NCI-H146 treated with DMSO at 0.1 percent for 48 hours (cell line): ENCODE measurements at regions not wholly inside any gene's neighbourhood (a gene's known extent, or its start where the extent isn't known, plus 50 kb on each side); places are given as distances from the start of the nearest gene placed in this dataset.
"Not testable (repeated sequence)": the region's sequence is repeated elsewhere in the genome, so short reads cannot be mapped to it uniquely, and the experiment has no call there.

Experiments
- DNase-seq: peaks from one replicate; lab custom pipeline; 2025; ENCODE audit not compliant: unreplicated experiment; lab: John Stamatoyannopoulos, UW

- DNase-seq: no peak
Measured at GRCh38 chr18:29928081-29928480, 1114.5 kb downstream of the DSC3 start.

DNA sequence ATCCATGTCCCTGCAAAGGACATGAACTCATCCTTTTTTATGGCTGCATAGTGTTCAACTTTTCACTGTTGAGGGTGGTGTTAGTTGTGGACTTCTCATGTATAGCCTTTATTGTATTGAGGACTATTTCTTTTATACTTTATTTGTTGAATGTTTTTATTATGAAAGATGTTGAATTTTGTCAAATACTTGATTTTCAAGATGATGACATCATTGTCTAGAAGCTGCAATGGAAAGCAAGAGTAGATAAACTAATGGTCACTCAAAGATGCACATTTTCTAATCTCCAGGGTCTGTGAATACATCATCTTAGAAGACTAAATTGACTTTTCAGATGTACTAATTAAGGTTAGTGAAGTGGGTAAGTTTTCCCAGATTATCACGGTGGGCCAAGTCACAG is 1117.0 kb downstream of the DSC3 start:
- DNase-seq: no peak

- no peak for DNase-seq
Measured at GRCh38 chr18:29912351-29912750, 1130.2 kb downstream of the DSC3 start.

DNA sequence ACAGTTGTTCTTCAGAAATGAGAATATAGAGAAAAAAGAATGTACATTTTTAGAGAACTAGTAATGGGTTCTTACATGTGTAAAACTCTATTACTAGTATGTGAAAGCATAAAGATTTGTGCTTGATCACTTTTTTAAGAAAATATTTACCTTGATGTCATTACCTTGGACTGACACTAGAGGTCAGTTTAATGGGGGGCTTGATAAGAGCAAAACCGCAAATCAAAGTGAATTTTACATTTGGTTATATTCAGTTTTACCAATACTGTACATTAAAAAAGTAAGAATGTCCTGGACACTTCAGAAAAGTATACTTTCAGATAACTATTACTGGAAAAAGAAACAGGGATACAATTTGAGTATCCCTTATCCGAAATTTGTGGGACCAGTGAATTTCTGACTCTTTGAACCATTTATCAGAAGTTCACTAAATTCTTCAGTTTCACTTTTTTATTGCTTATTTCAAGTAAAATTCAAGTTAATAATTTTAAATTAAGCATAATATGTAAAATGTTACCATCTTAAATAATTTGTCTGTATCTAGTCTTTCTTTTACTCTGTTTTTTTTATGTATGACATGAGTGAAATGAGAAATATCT is 1149.5 kb downstream of the DSC3 start:
- no peak for DNase-seq

DNA sequence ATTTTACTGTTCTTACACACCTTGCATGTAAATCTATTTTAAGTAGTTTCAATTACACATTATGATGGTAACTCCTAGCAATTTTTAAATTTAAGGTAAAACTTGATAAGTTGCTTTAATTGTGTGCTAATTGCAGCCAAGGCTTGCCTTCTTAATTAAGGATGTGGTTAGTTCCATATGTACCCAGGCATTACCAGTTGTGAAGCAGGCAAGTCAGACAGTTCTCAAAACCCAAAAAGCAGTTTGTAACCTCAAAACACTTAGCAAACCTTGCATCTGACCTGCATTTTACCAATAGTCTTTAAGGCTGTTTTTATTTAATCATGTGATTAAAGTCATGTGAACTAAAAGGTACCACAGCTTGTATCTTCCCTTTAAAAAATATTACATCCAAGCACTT is 1159.4 kb downstream of the DSC3 start:
- no peak for DNase-seq

DNA sequence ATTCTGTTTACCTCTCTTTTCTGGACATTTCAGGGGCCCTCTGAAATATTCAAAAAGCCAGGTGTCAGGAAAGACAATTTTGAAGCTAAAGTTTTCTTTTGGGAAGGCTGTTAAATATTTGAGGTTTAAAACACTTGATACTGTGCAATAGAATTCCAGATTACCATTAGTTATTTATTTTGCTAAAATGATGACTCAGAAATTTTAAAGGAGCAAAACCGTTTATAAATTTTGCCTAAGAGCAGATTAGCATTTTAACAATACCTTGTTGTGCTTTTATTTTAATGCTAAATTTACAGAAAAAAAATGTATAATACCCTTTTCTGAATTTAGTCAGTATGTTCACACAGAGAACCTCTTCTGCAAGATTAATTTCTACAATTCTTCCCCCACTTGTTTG is 1159.9 kb downstream of the DSC3 start:
- DNase-seq: no peak

GRCh38 chr18:29879763-29880162 is 1162.8 kb downstream of the DSC3 start:
- no peak for DNase-seq

DNA sequence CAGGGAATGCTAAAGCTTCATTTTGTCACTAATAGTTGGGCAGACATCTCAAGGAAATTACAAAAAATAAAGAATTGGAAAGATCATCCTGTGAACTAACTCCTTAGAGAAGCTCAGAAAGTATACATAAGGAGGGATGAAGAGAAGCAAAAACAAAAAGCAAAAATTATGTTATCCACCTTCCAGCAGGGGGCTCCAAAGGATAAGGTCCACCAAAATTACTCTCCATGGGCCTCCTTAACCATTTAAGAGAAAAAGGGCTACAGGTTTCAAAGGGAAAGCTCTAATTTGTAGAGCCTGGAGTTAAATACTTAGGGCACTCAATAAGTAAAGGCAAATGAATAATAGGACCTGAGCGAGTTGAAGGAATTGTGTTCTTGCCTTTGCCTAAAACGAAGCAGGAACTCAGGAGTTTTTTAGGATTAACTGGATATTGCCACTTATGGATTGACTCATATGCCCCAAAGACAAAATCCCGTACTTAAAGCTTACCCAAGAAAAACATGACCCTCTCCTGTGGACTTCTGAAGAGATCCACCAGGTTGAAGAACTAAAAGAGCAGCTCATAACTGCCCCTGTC is 1167.9 kb downstream of the DSC3 start:
- DNase-seq: peak; percentile 21

DNA sequence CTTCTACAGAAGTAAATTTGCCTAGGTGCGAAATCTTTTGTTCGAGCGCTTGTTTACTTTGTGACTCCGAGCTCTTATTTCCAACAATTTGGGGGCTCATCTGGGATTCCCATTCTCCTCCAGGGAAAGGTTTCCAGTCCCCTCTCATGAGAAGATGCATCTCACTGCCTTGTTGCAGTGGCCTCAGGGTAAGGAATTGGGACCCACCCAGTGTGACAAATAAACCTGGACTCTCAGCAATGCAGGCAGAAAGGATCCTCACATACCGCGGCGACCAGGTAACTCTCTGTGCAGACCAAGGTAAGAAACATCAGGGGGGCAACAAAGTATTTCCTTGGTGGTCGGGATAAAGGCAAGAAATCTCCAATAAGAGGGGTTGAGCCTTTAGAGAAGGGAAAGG is 1169.3 kb downstream of the DSC3 start:
- no peak for DNase-seq

DNA sequence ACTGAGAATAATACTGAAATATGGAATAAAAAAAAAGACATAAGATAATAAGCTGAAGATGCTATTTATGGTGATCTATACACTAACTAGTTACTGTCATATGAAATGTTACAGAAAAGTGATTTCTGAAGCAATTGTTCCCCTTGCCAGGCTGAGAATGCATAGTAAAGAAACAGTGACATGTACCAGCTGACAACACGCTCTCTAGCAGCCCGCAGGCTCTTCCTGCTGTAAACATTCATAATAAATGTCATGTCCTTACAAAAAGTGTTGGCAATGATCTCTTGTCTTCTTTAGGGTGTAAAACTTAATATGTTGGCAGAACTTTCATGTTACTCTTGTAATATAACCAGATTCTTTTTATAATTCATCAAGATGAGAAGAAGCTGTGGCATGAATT is 1171.3 kb downstream of the DSC3 start:
- no peak for DNase-seq

DNA sequence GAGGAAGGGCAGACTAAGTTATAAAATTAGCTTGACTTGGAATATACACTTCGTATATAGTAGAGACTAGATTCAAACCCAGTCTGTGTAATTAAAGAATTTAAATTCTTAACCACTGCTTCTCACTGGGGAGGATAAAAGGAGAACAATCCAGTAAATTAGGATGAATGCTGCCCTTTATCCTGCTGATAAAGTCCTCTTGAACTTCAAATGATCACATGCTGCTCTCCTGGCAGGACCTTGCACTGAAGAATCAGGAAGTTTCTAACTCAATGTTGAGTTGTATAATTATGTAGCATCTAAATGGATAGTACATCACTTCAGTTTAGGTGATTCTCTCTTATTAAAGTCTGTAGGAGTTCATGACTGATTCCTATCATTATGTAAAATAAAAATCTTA is 1179.7 kb downstream of the DSC3 start:
- no peak for DNase-seq

DNA sequence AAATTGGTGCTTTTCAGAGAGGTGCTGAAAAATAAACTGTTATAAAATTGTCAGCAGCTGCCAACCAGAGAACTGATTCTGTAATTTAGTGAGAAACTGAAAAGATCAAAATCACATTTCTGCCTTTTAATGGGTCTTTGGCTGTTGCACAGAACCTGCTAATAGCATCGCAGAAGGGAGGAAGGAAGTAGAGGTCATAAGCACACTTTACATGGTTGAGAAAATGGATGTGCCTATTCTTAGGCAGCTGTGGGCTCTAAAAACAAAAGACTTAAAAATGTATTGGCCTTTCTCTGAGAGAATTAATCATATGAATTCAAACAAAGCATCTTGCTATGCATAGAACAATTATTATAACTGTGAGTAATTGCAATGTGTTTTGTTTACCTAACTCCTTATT is 1186.9 kb downstream of the DSC3 start:
- no peak for DNase-seq

DNA sequence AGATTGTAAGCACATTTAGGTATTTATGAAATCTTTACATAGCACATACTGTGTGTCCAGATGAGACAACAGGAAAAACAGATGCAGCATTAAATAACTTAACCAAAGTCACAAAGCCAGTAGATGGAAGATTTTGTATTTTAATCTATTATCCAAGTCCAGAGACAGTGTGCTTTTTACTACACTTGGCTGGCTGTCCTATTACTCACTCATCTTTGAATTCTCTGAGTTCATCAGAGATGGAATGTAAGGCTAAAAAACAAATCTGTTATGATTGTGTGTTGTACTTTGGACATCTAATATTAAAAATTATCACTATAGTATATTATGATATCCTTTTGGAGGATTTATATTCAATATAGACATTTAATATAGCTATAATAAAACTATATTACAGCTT is 1189.4 kb downstream of the DSC3 start:
- DNase-seq: no peak

DNA sequence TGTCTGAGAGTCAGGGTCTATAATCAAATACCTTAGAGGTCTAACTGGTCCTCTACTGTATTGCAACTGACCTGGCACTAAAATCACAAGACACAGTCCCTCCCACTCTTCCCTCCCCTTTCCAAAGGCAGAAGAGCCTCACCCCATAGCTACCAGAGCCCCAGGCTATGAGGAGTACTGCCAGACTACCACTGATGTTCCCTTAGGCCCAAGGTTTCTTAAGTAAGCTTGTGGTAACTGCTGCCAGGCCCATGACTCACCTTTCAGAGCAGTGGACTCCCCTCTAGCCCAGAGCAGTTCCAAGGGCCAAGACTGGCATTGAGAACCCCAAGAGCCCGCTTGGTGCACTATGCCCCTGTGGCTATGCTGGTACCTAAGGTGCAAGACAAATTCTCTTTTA is 1193.4 kb downstream of the DSC3 start:
- DNase-seq: no peak

GRCh38 chr18:29841631-29842030 is 1200.9 kb downstream of the DSC3 start:
- no peak for DNase-seq

DNA sequence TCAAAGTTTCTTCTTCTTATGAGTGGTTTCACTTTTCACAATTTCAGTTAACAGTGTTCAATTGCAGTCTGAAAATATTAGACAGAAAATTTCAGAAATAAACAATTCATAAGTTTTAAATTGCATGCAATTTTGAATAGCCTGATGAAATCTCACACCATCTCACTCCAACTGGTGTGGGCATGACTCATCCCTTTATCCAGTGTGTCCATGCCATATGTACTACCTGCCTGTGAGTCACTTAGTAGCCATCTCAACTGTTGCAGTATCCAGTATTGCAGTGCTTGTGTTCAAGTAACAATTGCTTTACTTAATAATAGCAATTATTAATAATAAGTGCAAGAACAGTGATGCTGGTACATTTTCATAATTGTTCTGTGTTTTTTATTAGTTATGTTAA is 1202.5 kb downstream of the DSC3 start:
- no peak for DNase-seq

- DNase-seq: not testable (repeated sequence)
Measured at GRCh38 chr18:29838961-29839360, 1203.6 kb downstream of the DSC3 start.

- DNase-seq: no peak
Measured at GRCh38 chr18:29838556-29838955, 1204.0 kb downstream of the DSC3 start.

DNA sequence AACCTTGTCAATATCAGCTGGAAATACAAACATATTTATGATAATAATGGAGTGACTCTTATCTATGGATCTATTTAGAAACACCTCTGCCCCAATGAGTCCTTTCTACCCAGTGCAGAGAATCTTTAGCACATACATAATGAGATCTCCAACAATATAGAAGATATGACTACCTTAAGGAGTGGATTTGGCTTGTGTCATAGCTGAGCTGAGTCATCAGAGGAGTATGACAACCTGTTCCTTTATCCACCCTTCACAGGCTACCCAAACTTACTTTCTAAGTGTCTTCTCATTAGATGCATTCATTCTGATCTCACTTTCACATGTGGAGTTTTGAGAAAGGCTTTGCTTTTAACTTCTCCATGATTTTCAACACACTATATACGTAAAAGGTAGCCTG is 1218.9 kb downstream of the DSC3 start:
- no peak for DNase-seq

GRCh38 chr18:29821544-29821943 is 1221.0 kb downstream of the DSC3 start:
- DNase-seq: no peak

DNA sequence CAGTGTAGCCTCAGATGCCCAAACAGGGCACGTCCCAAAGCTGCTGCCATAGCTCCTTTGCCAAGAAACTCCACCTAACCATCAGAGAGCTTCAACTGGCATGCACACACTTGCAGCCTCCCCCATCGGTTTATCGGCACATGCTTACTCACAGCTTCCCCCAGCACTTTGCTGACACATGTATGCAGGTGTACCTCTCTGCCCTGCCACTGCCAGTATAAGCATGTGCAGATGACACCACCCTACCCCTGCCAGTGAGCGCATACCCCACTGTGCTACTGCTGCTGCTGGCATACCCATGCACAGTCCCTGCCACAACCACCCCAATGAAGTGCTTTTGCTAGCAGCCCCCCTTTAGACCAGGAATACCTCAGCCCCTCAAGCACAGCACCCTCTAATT is 1231.0 kb downstream of the DSC3 start:
- DNase-seq: no peak

DNA sequence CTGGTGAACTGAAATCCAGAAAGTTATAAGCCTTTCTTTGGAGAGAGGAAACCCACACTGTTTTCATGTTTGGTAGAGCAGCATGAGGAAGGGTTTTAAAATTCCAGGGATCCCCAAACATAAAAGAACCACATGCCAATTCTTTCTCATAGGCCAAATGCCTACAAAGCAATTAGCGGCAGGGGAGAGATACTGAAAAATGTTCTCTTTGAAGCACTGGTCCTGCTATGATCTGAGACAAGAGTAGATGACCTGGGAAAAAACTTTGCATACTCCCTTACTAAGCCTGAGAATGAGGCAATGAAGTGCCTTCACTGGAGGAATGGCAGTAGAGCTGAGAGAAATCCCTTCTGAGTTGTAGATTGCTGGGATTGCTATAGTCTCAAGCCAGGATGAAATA is 1261.7 kb downstream of the DSC3 start:
- DNase-seq: no peak

GRCh38 chr18:29779096-29779495 is 1263.4 kb downstream of the DSC3 start:
- DNase-seq: no peak
